ENCODE measurements at regions not wholly inside any gene's neighbourhood (a gene's known extent, or its start where the extent isn't known, plus 50 kb on each side); places are given as distances from the start of the nearest gene placed in this dataset.

GRCh38 chr18:37712776-37713175 lies 147.2 kb upstream of the CELF4 start (continued):
- TF ChIP-seq CHD7 (IDR thresholded peaks at IDR 0.05; ENCODE audit: insufficient replicate concordance, low read length) (no peak), PHF8 (conservative IDR thresholded peaks at IDR 0.05; ENCODE audit: low read depth, low read length) (no peak), SAP30 (IDR thresholded peaks at IDR 0.05; ENCODE audit: insufficient read depth, insufficient replicate concordance, low read length) (no peak), TCF12 (IDR thresholded peaks at IDR 0.05; ENCODE audit: low read depth, low read length) (no peak), JUN (IDR thresholded peaks at IDR 0.05; ENCODE audit: low read depth, low read length) (no peak), KDM4A (IDR thresholded peaks at IDR 0.05; ENCODE audit: low read depth, low read length, severe bottlenecking) (no peak), CREB1 (IDR thresholded peaks at IDR 0.05) (no peak), ASH2L (IDR thresholded peaks at IDR 0.05; ENCODE audit: low read length) (no peak), SUZ12 (IDR thresholded peaks at IDR 0.05; ENCODE audit: low read length) (no peak), JUND (IDR thresholded peaks at IDR 0.05; ENCODE audit: low read length) (no peak)

Data from H1 (cell line).